ENCODE measurements at regions not wholly inside any gene's neighbourhood (a gene's known extent, or its start where the extent isn't known, plus 50 kb on each side); places are given as distances from the start of the nearest gene placed in this dataset.
"Not testable (repeated sequence)": the region's sequence is repeated elsewhere in the genome, so short reads cannot be mapped to it uniquely, and the experiment has no call there.

DNA sequence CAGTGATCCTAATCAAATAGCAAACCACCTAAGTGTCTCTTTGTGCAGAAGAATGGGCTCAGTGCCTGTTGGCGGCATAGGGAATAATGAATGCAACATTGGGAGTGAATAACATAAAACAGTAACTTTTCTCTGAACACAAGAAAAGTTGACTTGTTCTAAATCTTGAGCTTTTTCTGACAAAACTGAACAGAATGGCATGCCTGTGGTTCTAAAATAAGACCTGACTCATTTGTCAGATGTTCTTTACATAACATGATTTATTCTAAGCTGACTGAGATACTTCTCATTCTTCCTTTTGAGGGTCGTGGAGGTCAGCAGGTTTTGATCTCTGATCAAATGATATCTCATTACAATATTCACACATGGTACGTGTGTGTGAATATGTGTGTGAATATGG is 165.4 kb upstream of the WDR1 start:
- no peak for DNase-seq (ENCODE audit: low read depth in 1 of 2, low spot score in 1 of 2)

DNA sequence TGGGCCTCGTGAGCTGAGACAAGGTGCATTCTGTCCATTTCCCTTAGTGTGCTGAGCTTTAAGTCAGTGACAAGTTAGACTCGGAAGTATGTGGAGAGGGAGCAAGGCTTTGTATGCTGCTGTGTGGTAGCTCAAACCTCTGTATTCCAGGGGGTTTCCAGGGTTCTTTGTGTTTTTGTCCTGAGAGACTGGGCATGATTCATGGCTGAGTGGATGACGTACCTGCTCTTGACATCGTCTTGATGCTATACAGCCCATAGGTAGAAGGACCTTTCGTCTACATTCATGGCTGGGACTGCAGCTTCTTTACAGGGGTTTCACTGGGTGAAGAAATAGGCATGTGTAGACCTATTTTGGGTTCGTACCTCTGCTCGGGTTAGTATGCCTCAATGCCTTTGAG is 162.7 kb upstream of the WDR1 start:
- DNase-seq (ENCODE audit: low read depth in 1 of 2, low spot score in 1 of 2): no peak

DNA sequence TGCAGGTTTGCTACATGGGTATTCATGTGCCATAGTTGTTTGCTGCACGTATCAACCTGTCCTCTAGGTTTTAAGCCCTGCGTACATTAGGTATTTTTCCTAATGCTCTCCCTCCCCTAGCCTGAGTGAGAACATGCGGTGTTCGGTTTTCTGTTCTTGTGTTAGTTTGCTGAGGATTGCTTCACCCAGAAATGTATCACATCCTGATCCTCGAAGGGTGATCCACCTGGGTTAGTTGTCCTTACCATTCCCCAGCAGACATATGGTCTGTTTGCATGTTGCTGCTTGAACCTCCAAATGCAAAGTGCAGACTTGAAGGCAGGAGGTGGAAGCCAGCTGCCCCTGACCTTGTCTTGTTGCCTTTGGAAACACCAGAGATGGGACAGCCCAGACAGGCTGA is 161.5 kb upstream of the WDR1 start:
- no peak for DNase-seq (ENCODE audit: low read depth in 1 of 2, low spot score in 1 of 2)

DNA sequence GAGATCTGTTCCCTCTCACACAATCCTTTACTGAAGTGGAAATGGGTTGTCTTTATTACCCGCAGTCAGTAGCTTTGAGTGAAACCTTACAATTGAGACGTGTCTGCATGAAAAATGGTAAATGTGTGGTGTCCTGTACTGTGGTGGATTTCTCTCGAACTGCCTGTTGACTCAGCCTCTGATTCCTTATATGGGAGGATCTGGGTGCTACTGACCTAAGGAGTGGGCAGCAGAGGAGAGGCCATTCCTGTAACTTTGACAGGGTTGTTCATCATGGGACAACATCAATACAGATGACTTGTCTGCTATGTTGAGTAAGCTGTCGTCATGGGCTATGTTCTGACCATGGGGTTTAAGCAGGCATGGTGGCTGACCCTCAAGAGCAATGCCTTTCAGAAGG is 159.6 kb upstream of the WDR1 start:
- DNase-seq (ENCODE audit: low read depth in 1 of 2, low spot score in 1 of 2): no peak

DNA sequence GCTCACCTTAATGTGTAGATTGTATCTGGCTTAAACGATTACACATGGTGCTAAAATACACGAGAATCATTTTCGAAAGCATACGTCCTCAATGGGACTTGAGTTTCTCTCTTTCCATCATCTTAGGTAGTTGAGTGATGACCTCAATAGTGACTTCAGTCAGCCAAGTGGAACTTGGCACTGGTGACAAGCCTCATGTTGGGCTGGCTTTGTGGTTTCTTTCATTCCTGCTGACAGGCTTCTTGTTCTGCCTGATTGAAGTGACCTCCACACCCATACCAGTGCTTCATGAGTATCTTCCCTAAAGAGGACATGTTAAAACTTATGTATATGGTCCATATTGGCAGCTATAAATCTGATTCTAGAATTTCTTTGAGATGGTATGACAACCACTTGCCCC is 159.1 kb upstream of the WDR1 start:
- DNase-seq (ENCODE audit: low read depth in 1 of 2, low spot score in 1 of 2): no peak

DNA sequence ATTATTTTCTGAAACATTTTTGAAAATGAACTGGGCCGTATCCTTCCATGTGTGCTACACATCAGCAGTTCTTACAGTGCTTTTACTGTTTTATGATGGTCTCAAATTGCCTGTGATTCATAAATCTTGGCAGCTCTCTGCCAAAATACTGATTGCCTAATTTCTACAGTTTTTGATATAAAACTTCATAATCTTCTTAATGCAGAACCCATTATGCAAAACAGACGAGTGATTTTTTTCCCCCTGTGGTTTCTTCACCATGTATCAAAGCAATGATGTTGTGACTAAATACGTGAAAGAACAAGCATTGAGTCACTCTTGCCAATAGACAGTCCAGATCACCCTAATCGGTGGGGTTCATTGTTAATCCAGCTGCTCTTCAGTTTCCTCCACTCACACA is 156.4 kb upstream of the WDR1 start:
- no peak for DNase-seq (ENCODE audit: low read depth in 1 of 2, low spot score in 1 of 2)

DNA sequence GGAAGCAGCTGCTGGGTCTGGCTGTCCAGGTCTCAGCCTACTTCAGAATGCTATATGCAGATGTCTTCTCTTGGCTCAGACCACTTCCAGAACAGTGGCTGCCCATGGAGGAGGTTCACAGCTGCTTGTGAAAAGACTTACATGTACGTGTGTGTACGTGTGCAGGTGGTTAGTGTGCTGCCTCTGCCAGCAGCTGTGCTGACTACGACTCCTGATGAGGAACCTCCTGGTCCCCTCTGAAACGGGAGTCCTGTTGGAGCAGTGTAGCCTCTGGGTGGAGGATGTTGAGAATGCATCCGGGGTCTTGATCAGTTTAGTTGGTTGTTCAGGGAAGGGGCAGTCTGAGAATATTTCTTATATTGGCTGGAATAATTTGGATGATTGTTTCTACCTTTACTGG is 155.9 kb upstream of the WDR1 start:
- DNase-seq (ENCODE audit: low read depth in 1 of 2, low spot score in 1 of 2): no peak

DNA sequence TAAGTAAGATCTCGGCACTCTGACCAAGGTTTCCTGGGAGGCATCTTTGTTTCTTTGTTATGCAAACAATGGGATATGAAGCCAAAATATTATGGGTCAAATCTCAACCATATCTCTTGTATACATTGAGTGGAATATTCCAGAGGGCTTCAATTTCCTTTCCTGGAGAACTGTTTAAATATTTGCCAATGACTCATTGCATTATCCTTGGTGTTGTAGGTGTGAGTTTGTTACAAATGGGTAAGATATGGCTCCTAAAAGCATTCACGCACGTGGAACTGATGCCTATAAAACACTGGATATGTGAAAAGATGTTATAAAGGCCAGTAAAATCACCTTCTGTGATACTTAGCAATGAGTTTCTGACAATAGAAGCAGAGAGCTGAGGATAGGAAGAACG is 150.5 kb upstream of the WDR1 start:
- no peak for DNase-seq (ENCODE audit: low read depth in 1 of 2, low spot score in 1 of 2)

DNA sequence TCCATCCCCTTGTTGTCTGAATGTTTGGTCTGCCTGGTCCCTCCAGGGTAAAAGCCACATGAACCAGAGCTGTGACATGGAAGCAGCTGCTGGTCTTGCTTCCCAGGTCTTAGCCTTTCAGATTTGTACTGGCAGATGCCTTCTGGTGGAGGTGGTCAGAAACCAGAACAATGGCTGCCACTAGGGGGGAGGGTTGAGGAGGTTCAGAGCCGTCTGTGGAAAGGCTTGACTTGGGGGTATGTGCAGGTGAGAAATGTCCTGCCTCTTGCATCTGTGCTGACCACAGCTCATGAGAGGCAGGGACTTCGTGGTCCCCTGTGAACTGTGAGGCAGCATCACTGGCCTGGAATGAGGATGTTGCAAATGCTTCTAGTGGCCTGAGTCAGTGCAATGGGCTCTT is 144.2 kb upstream of the WDR1 start:
- DNase-seq (ENCODE audit: low read depth in 1 of 2, low spot score in 1 of 2): no peak

DNA sequence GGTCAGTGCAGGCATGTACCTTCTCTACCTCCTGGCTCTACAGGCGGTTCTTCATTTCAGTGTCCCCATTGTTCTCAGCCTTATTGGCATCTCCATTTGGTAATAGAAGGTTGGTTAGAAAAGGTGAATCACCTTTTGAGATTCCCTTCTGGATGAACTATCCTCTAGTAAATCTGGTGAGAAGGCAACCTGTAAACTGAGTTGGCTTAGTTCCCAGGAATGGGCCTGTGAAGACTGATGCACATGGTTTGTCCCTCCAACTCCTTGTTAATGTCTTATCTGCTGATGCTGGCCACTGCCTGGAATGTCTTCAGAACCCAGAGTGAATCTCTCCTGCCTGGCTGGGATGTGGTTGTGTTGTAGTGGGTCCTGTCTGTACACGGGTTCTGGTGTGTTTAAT is 143.4 kb upstream of the WDR1 start:
- DNase-seq (ENCODE audit: low read depth in 1 of 2, low spot score in 1 of 2): no peak

DNA sequence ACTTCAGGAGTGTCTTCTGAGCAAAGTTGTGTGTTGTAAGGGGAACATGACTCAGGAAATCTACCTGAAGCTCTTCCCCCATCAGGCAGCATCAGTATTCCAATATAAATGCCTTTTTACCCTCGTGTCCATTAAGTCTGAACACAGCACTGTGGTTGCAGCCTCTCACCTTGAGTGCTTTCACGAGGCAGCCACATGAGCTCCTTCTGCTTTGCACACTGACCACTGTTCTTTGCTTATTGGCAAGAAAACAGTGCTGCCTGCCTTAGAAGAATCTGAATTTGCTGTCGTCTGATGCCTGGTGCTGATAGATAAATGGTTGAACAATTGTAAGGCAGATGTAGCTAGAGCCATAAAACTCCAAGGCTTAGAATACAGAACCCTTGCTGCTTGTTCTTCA is 139.6 kb upstream of the WDR1 start:
- DNase-seq (ENCODE audit: low read depth in 1 of 2, low spot score in 1 of 2): no peak

DNA sequence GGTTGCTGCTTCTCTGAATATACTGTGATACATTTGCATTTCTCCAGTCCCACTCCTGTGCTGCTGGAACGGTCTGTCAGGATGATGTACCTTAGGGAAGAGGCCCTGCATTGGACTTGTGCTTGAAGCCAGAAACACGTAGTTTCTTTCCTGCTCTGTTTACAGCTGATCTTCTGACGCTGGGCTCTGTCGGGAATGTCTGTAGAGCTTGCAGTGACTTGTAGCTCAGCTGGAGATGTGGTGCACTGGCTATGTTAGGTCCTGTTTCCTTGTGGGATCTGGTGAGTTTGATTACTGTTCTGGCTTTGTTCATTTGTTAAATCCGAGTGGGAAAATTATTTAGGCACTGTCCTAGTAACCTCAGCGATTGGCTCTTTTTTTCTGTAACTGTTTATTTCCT is 137.2 kb upstream of the WDR1 start:
- DNase-seq (ENCODE audit: low read depth in 1 of 2, low spot score in 1 of 2): no peak

DNA sequence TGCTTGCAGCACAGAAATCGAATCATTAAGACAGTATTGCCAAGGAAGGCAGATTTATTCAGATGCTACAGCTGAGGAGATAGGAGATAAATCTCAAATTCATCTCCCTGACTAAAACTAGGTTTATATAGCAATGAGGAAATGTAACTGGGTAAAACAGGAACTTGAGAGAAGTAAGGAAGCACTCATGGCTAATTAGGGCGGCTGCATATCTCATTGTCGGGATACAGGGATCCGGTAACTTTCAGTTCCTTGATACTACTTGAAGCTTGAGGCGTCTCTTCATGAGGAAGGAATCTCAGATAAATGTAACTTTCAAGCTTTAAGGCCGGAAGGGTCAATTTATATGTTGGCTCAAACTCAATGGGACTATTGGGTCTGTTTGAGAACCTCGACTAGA is 129.2 kb upstream of the WDR1 start:
- no peak for DNase-seq (ENCODE audit: low read depth in 1 of 2, low spot score in 1 of 2)

DNA sequence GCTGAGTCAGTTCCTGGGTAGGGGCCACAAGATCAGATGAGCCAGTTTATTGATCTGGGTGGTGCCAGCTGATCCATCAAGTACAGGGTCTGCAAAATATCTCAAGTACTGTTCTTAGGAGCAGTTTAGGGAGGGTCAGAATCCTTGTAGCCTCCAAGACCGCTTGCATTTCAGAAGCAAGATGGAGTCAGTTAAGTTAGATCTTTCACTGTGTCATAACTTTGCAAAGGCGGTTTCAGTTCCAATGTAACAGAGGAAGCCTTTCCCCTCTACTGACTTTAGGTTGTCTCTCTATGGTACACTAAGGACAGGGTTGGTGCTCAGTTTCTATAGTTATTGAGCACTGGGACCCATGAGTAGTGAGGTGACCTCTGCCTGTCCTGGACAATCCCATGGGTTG is 127.3 kb upstream of the WDR1 start:
- no peak for DNase-seq (ENCODE audit: low read depth in 1 of 2, low spot score in 1 of 2)

DNA sequence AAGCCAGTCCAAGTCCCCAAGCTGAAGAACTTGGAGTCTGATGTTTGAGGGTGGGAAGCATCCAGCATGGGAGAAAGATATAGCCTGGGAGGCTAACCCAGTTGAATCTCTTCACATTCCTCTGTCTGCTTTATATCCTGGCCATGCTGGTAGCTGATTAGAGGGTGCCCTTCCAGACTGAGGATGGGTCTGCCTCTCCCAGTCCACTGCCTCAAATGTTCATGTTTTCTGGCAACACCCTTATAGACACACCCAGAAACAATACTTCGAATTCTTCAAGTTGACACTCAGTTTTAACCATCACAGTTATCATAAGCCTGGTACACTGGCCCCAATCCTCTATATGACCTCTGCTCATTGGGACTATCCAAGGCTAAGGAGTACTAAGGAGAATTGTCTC is 124.1 kb upstream of the WDR1 start:
- no peak for DNase-seq (ENCODE audit: low read depth in 1 of 2, low spot score in 1 of 2)

DNA sequence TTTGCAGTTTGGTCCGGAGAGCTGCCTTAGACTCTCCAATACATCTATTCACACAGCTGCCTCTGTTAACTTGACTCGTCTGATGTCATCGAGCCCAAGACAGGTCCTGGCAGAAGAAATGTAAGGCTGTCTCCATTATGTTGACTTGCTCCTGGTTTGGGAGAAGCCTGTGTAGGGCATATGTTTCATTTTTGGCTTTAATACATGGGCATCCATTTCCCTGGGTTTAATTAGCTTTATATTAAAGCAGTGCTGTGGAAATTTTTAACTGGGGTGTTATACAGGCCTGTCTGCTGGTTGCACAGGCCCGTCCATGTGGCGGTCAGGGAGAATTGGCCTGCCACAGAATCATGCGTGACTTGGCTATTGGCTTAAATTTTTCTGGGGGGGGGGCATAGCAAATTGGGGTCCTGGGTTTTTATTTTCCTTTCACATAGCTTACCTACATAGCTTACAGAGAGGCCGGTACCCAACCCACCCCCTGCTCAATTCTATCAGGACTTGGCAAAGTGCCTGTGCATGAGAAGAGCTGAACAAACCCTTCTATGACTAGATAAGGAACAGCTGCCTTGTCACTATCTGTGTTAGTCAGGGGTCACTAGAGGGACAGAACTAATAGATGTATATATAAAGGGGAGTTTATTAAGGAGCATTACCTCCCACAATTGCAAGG is 123.5 kb upstream of the WDR1 start:
- DNase-seq (ENCODE audit: low read depth in 1 of 2, low spot score in 1 of 2): no peak

DNA sequence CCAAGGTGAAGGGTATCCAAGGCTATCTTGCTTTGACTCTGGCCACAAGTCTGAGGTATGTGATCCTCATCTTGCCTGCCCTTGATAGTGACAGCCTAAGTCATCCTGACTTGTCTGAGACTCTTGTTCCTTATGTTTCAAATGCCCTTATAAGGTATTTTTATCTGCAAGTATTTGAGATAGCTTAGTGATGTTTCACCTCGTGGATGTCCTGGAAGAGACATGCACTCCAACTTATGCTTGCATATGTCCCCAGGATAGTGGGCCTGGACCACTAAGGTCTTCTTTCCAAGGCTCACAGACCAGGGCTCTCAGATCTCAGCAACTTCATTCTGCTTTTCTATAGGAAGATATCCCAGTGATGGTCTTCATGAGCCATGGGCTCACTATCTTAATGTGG is 120.5 kb upstream of the WDR1 start:
- no peak for DNase-seq (ENCODE audit: low read depth in 1 of 2, low spot score in 1 of 2)

DNA sequence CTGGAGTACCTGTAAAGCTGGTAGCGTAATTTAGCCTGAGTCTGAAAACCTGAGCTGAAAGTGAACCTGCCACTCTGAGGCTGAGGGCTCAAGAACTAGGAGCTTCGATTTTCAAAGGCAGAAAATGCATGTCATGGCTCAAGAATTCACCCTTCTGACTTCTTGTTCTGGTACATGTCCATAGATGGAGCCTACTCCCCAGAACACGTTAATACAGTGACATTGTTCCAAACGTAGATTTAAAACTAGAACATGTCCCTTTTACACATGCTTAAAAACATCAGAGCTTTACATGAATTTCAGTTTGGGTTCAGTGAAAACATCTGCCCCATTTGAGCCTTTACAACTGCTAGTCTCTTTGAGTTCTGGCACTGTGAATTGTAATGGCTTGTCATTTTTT is 115.5 kb upstream of the WDR1 start:
- DNase-seq (ENCODE audit: low read depth in 1 of 2, low spot score in 1 of 2): no peak

DNA sequence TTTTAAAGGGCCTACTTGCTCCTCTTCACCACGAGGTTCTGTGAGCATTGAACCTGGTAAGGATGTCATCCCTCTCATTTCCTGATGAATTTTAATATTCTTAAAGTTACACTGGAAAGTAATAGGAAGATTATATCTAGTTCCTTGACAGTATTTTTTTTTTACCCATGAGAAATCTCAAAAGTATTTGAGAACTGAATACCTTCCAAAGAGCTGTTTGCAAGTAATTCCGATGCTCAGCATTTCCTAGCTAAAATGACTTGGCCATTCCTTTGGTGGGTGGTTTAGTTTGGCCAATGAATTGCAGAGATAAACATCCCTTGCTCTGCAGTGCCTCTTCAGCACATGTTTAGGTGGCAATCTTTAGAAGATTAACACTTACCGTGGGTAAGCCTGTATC is 110.2 kb upstream of the WDR1 start:
- DNase-seq (ENCODE audit: low read depth in 1 of 2, low spot score in 1 of 2): no peak

DNA sequence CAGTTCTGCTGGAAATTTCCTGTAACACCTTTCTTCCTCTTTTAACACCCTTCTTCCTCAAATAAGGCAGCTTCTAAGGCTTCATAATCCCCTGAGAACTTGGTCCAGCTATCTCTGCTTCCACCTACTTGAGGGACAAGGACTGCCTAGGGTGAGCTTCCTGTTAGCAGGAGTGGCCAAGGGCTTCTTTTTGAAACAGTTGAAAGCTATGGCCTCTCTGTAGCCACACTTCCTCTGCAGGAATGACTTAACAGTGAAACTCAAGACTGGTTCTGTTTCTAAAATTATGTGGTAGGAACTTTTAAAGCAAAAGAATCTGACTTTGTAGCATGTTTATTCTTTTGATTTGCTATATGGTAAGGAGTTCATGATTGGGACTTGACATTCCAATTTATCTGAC is 108.5 kb upstream of the WDR1 start:
- no peak for DNase-seq (ENCODE audit: low read depth in 1 of 2, low spot score in 1 of 2)

DNA sequence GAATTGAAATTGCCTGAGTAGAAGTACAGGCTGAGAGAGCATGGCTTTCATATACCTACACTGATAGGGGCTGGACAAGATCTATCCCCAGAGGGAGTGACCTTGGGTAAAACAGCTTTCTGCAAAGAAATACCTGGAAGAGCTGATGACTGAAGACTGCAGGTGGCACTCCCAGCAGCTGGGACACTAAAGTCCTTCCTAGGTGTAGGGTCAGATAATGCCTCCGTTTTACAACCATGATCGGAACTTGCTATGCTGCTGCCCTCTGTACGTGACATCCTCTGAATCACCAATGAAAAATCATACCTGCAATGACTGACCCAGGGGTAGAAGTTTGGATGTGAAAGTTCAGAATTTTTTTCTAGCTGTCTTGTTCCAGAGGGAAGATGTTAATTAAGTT is 107.2 kb upstream of the WDR1 start:
- no peak for DNase-seq (ENCODE audit: low read depth in 1 of 2, low spot score in 1 of 2)

DNA sequence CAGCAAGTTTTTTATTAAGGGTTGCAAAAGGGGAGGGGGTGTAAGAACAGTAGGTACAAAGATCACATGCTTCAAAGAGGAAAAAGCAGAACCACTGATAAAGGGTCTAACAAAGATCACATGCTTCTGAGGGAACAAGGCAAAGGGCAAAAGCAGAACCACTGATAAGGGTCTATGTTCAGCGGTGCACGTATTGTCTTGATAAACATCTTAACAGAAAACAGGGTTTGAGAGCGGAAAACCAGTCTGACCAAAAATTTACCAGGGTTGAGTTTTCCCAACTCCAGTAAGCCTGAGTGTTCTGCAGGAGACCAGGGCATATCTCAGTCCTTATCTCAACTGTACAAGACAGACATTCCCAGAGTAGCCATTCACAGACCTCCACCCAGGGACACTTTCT is 96.9 kb upstream of the WDR1 start:
- not testable (repeated sequence) for DNase-seq (ENCODE audit: low read depth in 1 of 2, low spot score in 1 of 2)

DNA sequence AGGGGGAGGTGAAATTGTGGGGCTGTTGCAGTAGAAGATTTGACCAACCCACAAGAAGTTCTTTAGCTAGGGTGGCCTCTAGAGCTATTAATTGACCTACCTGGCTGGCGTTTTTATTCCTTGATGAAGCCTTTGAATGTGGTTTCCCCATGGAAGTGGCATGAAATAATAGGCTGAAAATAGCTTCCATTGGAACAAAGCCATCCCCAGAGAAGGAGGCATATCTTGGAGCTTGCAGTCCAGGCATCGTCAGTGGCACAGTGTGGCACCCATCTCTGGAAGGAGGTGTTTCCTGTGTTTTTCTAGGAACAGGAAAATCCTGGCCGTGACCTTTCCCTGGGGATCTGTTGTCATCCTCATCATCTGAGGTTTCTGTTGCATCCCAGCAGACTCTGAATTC is 96.3 kb upstream of the WDR1 start:
- DNase-seq (ENCODE audit: low read depth in 1 of 2, low spot score in 1 of 2): no peak

DNA sequence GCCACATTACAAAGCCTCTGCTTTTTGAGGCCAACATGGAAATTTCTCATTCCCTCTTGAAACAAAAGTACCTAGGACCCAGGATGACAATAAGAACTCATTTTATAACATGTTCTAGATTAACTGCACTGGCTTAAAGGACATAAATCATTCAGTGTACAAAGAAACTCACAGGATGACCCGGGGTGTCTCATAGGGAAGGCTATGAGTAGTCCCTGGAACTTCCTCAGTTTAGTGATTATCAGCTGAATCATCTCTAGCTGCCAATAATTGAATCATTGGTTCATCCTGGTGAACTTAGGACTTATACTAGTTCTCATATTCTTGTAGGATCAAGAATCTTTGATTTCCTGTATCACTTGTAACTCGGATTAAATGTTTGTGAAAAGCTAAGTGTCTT is 95.8 kb upstream of the WDR1 start:
- no peak for DNase-seq (ENCODE audit: low read depth in 1 of 2, low spot score in 1 of 2)
